ENCODE measurements at regions not wholly inside any gene's neighbourhood (a gene's known extent, or its start where the extent isn't known, plus 50 kb on each side); places are given as distances from the start of the nearest gene placed in this dataset.

DNA sequence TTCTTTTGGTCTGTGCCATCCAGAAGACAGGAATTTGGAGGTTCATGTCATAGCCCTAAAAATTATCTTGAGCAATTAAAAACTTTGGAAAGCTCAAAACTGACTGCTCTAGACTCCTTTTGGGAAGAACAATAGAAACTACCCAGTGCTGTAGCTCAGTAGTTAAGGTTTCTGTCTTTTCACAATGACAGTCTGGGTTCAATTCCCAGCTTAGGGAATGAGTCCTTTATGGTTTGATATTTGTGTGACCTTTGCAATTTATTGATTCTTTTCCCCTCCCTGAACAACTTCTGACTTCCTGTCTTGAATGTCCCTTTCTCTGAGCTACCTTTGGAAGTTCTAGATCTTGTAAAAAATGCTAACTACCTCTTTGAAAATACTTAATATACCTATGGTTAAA, 603.3 kb upstream of the IGFBP3 start:
- TF ChIP-seq, protein P1, sequence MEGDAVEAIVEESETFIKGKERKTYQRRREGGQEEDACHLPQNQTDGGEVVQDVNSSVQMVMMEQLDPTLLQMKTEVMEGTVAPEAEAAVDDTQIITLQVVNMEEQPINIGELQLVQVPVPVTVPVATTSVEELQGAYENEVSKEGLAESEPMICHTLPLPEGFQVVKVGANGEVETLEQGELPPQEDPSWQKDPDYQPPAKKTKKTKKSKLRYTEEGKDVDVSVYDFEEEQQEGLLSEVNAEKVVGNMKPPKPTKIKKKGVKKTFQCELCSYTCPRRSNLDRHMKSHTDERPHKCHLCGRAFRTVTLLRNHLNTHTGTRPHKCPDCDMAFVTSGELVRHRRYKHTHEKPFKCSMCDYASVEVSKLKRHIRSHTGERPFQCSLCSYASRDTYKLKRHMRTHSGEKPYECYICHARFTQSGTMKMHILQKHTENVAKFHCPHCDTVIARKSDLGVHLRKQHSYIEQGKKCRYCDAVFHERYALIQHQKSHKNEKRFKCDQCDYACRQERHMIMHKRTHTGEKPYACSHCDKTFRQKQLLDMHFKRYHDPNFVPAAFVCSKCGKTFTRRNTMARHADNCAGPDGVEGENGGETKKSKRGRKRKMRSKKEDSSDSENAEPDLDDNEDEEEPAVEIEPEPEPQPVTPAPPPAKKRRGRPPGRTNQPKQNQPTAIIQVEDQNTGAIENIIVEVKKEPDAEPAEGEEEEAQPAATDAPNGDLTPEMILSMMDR (conservative IDR thresholded peaks at IDR 0.05; ENCODE audit: low read length), result no peak
- no peak for TF ChIP-seq EZH2phosphoT487 (IDR thresholded peaks at IDR 0.05; ENCODE audit: borderline replicate concordance, low read depth, low read length)
